Fibroblast of lung (primary cell): ENCODE measurements at regions not wholly inside any gene's neighbourhood (a gene's known extent, or its start where the extent isn't known, plus 50 kb on each side); places are given as distances from the start of the nearest gene placed in this dataset.
"Not testable (repeated sequence)": the region's sequence is repeated elsewhere in the genome, so short reads cannot be mapped to it uniquely, and the experiment has no call there.

Experiments used
- CTCF ChIP-seq, 2 donors: IDR thresholded peaks in 1 of 2; conservative IDR thresholded peaks in 1 of 2; 1 replicate in 1 of 2; 2 replicates in 1 of 2; pipeline ENCODE4 v1.5.1; 2011 to 2012; ENCODE audit warnings: low read length in 2 of 2, control low read depth in 1 of 2, inconsistent platforms in 1 of 2, low read depth in 1 of 2, mild to moderate bottlenecking in 1 of 2
- EZH2 ChIP-seq: IDR thresholded peaks from 2 replicates; pipeline ENCODE4 v1.5.1; 2012; ENCODE audit warnings: low read length, control low read depth, mild to moderate bottlenecking; ENCODE audit errors: missing control alignments

- not testable (repeated sequence) for TF ChIP-seq CTCF (conservative IDR thresholded peaks at IDR 0.05 in 1 of 2, IDR thresholded peaks at IDR 0.05 in 1 of 2; ENCODE audit: low read depth in 1 of 2, low read length in 2 of 2); EZH2
Measured at GRCh38 chr3:195657475-195658372, 63.1 kb upstream of the MUC20 start.
